Activated naive CD4-positive, alpha-beta T cell treated with anti-CD3 and anti-CD28 coated beads for 36 hours (primary cell): ENCODE measurements at regions not wholly inside any gene's neighbourhood (a gene's known extent, or its start where the extent isn't known, plus 50 kb on each side); places are given as distances from the start of the nearest gene placed in this dataset.
A peak's percentile ranks its signal among the peaks of the same experiment; 100 is the strongest.

ENCODE experiments used
- CTCF ChIA-PET: fragments of 350-600 bp; sonication (Branson Sonifier 250); formaldehyde crosslinking; loops from one replicate; lab custom pipeline; 2021; ENCODE audit warnings: antibody characterized with exemption; lab: Charles Lee
- DNase-seq: peaks from one replicate; pipeline ENCODE4 v3.0.0-alpha.2; 2020
- H3K27ac Mint-ChIP-seq: one replicate; pipeline ENCODE4 v1.8.0; 2021; ENCODE audit warnings: mild to moderate bottlenecking, mixed read lengths
- H3K27me3 Mint-ChIP-seq: one replicate; pipeline ENCODE4 v1.8.0; 2021; ENCODE audit warnings: low read depth, mixed read lengths
- H3K36me3 Mint-ChIP-seq: one replicate; pipeline ENCODE4 v1.8.0; 2021; ENCODE audit warnings: low read depth, mixed read lengths
- H3K4me1 Mint-ChIP-seq: one replicate; pipeline ENCODE4 v1.8.0; 2021; ENCODE audit warnings: low read depth, mixed read lengths
- H3K4me3 Mint-ChIP-seq: one replicate; pipeline ENCODE4 v1.8.0; 2021; ENCODE audit warnings: mild to moderate bottlenecking, moderate library complexity, mixed read lengths
- H3K9me3 Mint-ChIP-seq: one replicate; pipeline ENCODE4 v1.8.0; 2021; ENCODE audit warnings: mixed read lengths
- intact Hi-C: fragments of 100-400 bp; cut with micrococcal nuclease; formaldehyde crosslinking; loops from one replicate; pipeline ENCODE4 v1.15.1; 2023

DNA sequence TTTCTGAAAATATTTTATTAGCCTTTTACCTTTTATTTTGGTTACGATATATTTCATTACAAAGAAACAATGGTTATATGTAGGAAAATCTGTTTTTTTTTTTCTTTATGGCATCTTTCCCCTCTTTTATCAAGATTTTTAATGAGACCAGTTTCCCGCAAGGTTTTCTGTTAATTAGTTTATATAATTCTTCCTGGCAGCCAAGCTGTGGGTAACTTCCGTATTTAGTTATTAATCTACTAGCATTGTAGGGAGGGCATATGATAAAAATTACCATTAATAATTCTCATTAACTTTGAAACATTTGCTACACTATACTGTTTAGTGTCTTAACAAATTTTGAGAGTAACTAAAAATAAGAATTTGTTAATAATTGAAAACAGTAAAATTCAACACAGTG lies 181.1 kb upstream of the GPRIN3 start:
- H3K36me3 Mint-ChIP-seq = no peaks in the 10 kb centered on the region

GRCh38 chr4:89486673-89487072 lies 179.1 kb upstream of the GPRIN3 start:
- Mint-ChIP-seq H3K36me3 (no peaks in the 10 kb centered on the region), H3K27ac (no peak overlapping the region), H3K4me1 (peaks cover 4% of the 10 kb centered on the region), H3K9me3 (no peaks in the 10 kb centered on the region), H3K27me3 (no peaks in the 10 kb centered on the region), H3K4me3 (no peak overlapping the region)
- CTCF ChIA-PET = interaction anchor here (0.5 to 0.8 kb wide), 3 partner anchors 108 to 417 kb away, joined by 3 to 4 read pairs (median 3); no protein-coding TSS in a partner anchor
- intact Hi-C loops = loop anchor here (1.0 to 10.0 kb wide), 3 partner anchors 168 to 808 kb away; no protein-coding TSS in a partner anchor
- no peak for DNase-seq

More for the DNA sequence above, 181.1 kb upstream of the GPRIN3 start:
- Mint-ChIP-seq H3K4me1 (no peaks in the 10 kb centered on the region), H3K9me3 (no peaks in the 10 kb centered on the region), H3K4me3 (no peak overlapping the region), H3K27ac (no peak overlapping the region), H3K27me3 (no peaks in the 10 kb centered on the region)
- intact Hi-C loops = loop anchor here (10.0 kb wide), 2 partner anchors 166 to 806 kb away; no protein-coding TSS in a partner anchor
- CTCF ChIA-PET = no interaction called here
- DNase-seq = no peak

- intact Hi-C loops = loop anchor here (1.0 to 10.0 kb wide), 3 partner anchors 169 to 809 kb away; no protein-coding TSS in a partner anchor
- DNase-seq = no peak
- Mint-ChIP-seq H3K4me1 (peaks cover 4% of the 10 kb centered on the region), H3K27me3 (no peaks in the 10 kb centered on the region), H3K4me3 (no peak overlapping the region), H3K27ac (no peak overlapping the region), H3K9me3 (peaks cover 1% of the 10 kb centered on the region), H3K36me3 (no peaks in the 10 kb centered on the region)
- CTCF ChIA-PET = interaction anchor here (1.0 to 1.1 kb wide), 2 partner anchors 50 to 260 kb away, joined by 3 to 4 read pairs; no protein-coding TSS in a partner anchor
These were observed 178.4 kb upstream of the GPRIN3 start for GRCh38 chr4:89486042-89486441.

DNA sequence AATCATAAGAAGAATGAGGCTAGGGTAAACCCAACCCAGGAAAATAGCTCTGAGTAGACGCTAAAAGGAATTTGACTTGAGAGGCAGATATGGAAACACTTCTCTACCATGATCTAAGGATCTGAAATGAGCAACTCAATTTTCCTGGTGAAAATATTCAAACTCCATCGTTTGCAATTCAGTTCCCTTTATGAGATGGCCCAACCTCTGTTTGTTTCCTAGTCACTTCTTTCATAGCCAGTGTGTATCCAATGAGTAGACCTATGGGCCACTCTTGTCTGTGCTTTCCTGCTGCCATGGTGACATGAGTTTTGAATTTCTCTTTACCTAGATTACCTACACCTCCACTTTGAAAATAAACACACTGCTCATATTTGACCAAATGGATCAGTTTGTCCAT lies 176.2 kb upstream of the GPRIN3 start:
- intact Hi-C loops = loop anchor here (10.0 kb wide), 2 partner anchors 171 to 811 kb away; no protein-coding TSS in a partner anchor
- Mint-ChIP-seq H3K36me3 (no peaks in the 10 kb centered on the region), H3K4me3 (no peak overlapping the region), H3K4me1 (peaks cover 4% of the 10 kb centered on the region), H3K27ac (no peak overlapping the region), H3K9me3 (peaks cover 2% of the 10 kb centered on the region), H3K27me3 (no peaks in the 10 kb centered on the region)
- no peak for DNase-seq
- CTCF ChIA-PET = no interaction called here

GRCh38 chr4:89482926-89483595 lies 175.5 kb upstream of the GPRIN3 start:
- DNase-seq = no peak
- Mint-ChIP-seq H3K27me3 (no peaks in the 10 kb centered on the region), H3K27ac (no peak overlapping the region), H3K4me3 (no peak overlapping the region), H3K4me1 (peaks cover 4% of the 10 kb centered on the region), H3K36me3 (no peaks in the 10 kb centered on the region), H3K9me3 (peaks cover 2% of the 10 kb centered on the region)
- CTCF ChIA-PET = interaction anchor here (1.3 kb wide), 1 partner anchor 12 kb away, joined by 3 read pairs; no protein-coding TSS in a partner anchor
- intact Hi-C loops = loop anchor here (10.0 kb wide), 2 partner anchors 172 to 812 kb away; no protein-coding TSS in a partner anchor

GRCh38 chr4:89482251-89482650 lies 174.7 kb upstream of the GPRIN3 start:
- no peaks in the 10 kb centered on the region for H3K36me3 Mint-ChIP-seq
- peak; percentile 28 for DNase-seq
- intact Hi-C loops = loop anchor here (10.0 kb wide), 2 partner anchors 173 to 813 kb away; no protein-coding TSS in a partner anchor
- H3K27me3 Mint-ChIP-seq = no peaks in the 10 kb centered on the region
- H3K27ac Mint-ChIP-seq = no peak overlapping the region
- peaks cover 2% of the 10 kb centered on the region for H3K9me3 Mint-ChIP-seq
- H3K4me1 Mint-ChIP-seq = peaks cover 4% of the 10 kb centered on the region
- CTCF ChIA-PET = interaction anchor here (0.6 to 1.3 kb wide), 2 partner anchors 13 to 323 kb away, joined by 3 read pairs; no protein-coding TSS in a partner anchor
- H3K4me3 Mint-ChIP-seq = no peak overlapping the region

- DNase-seq = peak; percentile 54
These were observed 162.4 kb upstream of the GPRIN3 start for GRCh38 chr4:89469930-89470375.

GRCh38 chr4:89469516-89469915 lies 161.9 kb upstream of the GPRIN3 start:
- peak overlapping the region; percentile 71 for H3K27ac Mint-ChIP-seq
- H3K36me3 Mint-ChIP-seq = no peaks in the 10 kb centered on the region
- no peaks in the 10 kb centered on the region for H3K9me3 Mint-ChIP-seq
- H3K4me3 Mint-ChIP-seq = peak overlapping the region; percentile 2
- CTCF ChIA-PET = interaction anchor here (0.7 to 1.0 kb wide), 3 partner anchors 34 to 243 kb away, joined by 3 read pairs; no protein-coding TSS in a partner anchor
- intact Hi-C loops = no loop called here
- no peaks in the 10 kb centered on the region for H3K27me3 Mint-ChIP-seq
- peaks cover 26% of the 10 kb centered on the region for H3K4me1 Mint-ChIP-seq
- no peak for DNase-seq

More at GRCh38 chr4:89469930-89470375, 162.4 kb upstream of the GPRIN3 start:
- peaks cover 26% of the 10 kb centered on the region for H3K4me1 Mint-ChIP-seq
- H3K27ac Mint-ChIP-seq = peak overlapping the region; percentile 71
- H3K9me3 Mint-ChIP-seq = no peaks in the 10 kb centered on the region
- H3K36me3 Mint-ChIP-seq = no peaks in the 10 kb centered on the region
- peak overlapping the region; percentile 2 for H3K4me3 Mint-ChIP-seq
- CTCF ChIA-PET = interaction anchor here (0.9 to 1.0 kb wide), 2 partner anchors 186 to 243 kb away, joined by 3 read pairs; no protein-coding TSS in a partner anchor
- H3K27me3 Mint-ChIP-seq = no peaks in the 10 kb centered on the region
- intact Hi-C loops = loop anchor here (1.0 kb wide), 4 partner anchors 32 to 243 kb away; no protein-coding TSS in a partner anchor

GRCh38 chr4:89468602-89469001 lies 161.0 kb upstream of the GPRIN3 start:
- CTCF ChIA-PET = no interaction called here
- intact Hi-C loops = no loop called here
- H3K27ac Mint-ChIP-seq = no peak overlapping the region
- no peaks in the 10 kb centered on the region for H3K9me3 Mint-ChIP-seq
- peaks cover 26% of the 10 kb centered on the region for H3K4me1 Mint-ChIP-seq
- H3K36me3 Mint-ChIP-seq = no peaks in the 10 kb centered on the region
- DNase-seq = no peak
- no peaks in the 10 kb centered on the region for H3K27me3 Mint-ChIP-seq
- no peak overlapping the region for H3K4me3 Mint-ChIP-seq

DNA sequence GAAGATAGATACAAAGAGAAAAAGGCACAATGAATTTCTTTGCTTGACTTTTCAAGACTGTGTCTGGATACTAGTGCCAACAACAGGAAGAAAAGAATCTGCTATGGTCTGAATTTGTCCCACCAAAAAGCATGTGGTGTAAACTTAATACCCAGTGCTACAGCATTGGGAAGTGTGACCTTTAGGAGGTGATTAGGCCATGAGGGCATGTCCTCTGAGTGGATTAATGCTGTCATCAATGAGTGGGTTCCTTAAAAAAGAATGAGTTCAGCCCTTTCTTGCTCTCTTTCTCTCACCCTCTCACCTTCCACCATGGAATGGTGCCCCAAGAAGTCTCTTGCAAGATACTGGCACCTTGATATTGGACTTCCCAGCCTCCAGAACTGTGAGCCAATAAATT lies 155.7 kb upstream of the GPRIN3 start:
- Mint-ChIP-seq H3K27me3 (no peaks in the 10 kb centered on the region), H3K36me3 (no peaks in the 10 kb centered on the region), H3K4me3 (no peak overlapping the region), H3K9me3 (no peaks in the 10 kb centered on the region), H3K4me1 (no peaks in the 10 kb centered on the region), H3K27ac (no peak overlapping the region)
- no peak for DNase-seq
- CTCF ChIA-PET = no interaction called here
- intact Hi-C loops = no loop called here

GRCh38 chr4:89447543-89447942 lies 139.9 kb upstream of the GPRIN3 start:
- H3K9me3 Mint-ChIP-seq = peaks cover 17% of the 10 kb centered on the region
- no peak for DNase-seq
- CTCF ChIA-PET = no interaction called here
- no peak overlapping the region for H3K27ac Mint-ChIP-seq
- H3K4me3 Mint-ChIP-seq = no peak overlapping the region
- H3K4me1 Mint-ChIP-seq = no peaks in the 10 kb centered on the region
- H3K36me3 Mint-ChIP-seq = peaks cover 10% of the 10 kb centered on the region
- intact Hi-C loops = no loop called here
- no peaks in the 10 kb centered on the region for H3K27me3 Mint-ChIP-seq

DNA sequence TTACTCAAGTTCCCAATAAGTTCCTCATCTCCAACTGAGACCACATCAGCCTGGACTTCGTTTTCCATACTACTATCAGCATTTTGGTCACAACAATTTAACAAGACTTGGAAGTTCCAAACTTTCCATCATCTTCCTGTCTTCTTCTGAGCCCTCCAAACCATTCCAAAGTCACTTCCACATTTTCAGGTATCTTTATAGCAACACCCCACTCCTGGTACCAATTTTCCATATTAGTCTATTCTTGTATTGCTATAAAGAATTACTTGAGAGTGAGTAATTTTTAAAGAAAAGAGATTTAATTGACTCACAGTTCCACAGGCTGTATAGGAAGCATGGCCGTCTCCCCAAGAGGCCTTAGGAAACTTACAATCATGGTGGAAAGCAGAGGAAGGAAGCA lies 138.6 kb upstream of the GPRIN3 start:
- Mint-ChIP-seq H3K36me3 (peaks cover 10% of the 10 kb centered on the region), H3K4me1 (no peaks in the 10 kb centered on the region), H3K27me3 (no peaks in the 10 kb centered on the region), H3K9me3 (peaks cover 17% of the 10 kb centered on the region), H3K27ac (no peak overlapping the region), H3K4me3 (no peak overlapping the region)
- intact Hi-C loops = no loop called here
- CTCF ChIA-PET = no interaction called here
- DNase-seq = no peak
